ENCODE measurements at regions not wholly inside any gene's neighbourhood (a gene's known extent, or its start where the extent isn't known, plus 50 kb on each side); places are given as distances from the start of the nearest gene placed in this dataset.

- Mint-ChIP-seq H3K9me3 (peaks cover 30% of the 10 kb centered on the region), H3K27ac (no peak overlapping the region), H3K27me3 (no peaks in the 10 kb centered on the region), H3K4me1 (peaks cover 61% of the 10 kb centered on the region), H3K36me3 (ENCODE audit: low read depth) (peaks cover 55% of the 10 kb centered on the region), H3K4me3 (no peak overlapping the region)
- ChIA-PET POLR2A (interaction anchor here (0.7 to 10.1 kb wide), 9 partner anchors 9 to 267 kb away, joined by 3 to 125 read pairs (median 5); partner anchors contain the start of gene ITGA4), CTCF (interaction anchor here (1.3 to 1.9 kb wide), 2 partner anchors 15 to 116 kb away, joined by 3 to 8 read pairs; no protein-coding TSS in a partner anchor)
- no peak for DNase-seq
Observed at GRCh38 chr2:181193550-181193949, 213.1 kb downstream of the UBE2E3 start.

- H3K4me3 Mint-ChIP-seq: peak overlapping the region; percentile 24
- peaks cover 39% of the 10 kb centered on the region for H3K9me3 Mint-ChIP-seq
- H3K4me1 Mint-ChIP-seq: peaks cover 65% of the 10 kb centered on the region
- H3K27ac Mint-ChIP-seq: peak overlapping the region; percentile 89
- no peaks in the 10 kb centered on the region for H3K27me3 Mint-ChIP-seq
- H3K36me3 Mint-ChIP-seq (ENCODE audit: low read depth): peaks cover 61% of the 10 kb centered on the region
- DNase-seq: no peak
- POLR2A ChIA-PET: interaction anchor here (0.9 to 10.1 kb wide), 17 partner anchors 12 to 270 kb away, joined by 3 to 125 read pairs (median 17); partner anchors contain the start of gene ITGA4
- CTCF ChIA-PET: interaction anchor here (0.9 to 1.0 kb wide), 2 partner anchors 18 kb away, joined by 3 to 4 read pairs; no protein-coding TSS in a partner anchor
Observed at GRCh38 chr2:181196401-181196800, 216.0 kb downstream of the UBE2E3 start.

GRCh38 chr2:181197140-181197760 lies 216.8 kb downstream of the UBE2E3 start:
- Mint-ChIP-seq H3K4me3 (peak overlapping the region; percentile 18), H3K4me1 (peaks cover 71% of the 10 kb centered on the region), H3K27me3 (no peaks in the 10 kb centered on the region), H3K27ac (peak overlapping the region; percentile 89), H3K36me3 (ENCODE audit: low read depth) (peaks cover 65% of the 10 kb centered on the region), H3K9me3 (peaks cover 45% of the 10 kb centered on the region)
- peak; percentile 22 for DNase-seq
- CTCF ChIA-PET: interaction anchor here (0.6 to 0.9 kb wide), 2 partner anchors 19 to 260 kb away, joined by 3 to 4 read pairs; partner anchors contain the start of gene ITGA4
- POLR2A ChIA-PET: interaction anchor here (0.9 to 10.1 kb wide), 18 partner anchors 12 to 269 kb away, joined by 3 to 125 read pairs (median 15); partner anchors contain the start of gene ITGA4

- H3K4me1 Mint-ChIP-seq: peaks cover 68% of the 10 kb centered on the region
- POLR2A ChIA-PET: interaction anchor here (0.9 to 10.1 kb wide), 20 partner anchors 19 to 269 kb away, joined by 3 to 125 read pairs (median 12); partner anchors contain the start of gene ITGA4
- CTCF ChIA-PET: interaction anchor here (0.9 to 1.6 kb wide), 3 partner anchors 14 to 259 kb away, joined by 3 to 9 read pairs (median 4); partner anchors contain the start of gene ITGA4
- no peaks in the 10 kb centered on the region for H3K27me3 Mint-ChIP-seq
- peak overlapping the region; percentile 37 for H3K4me3 Mint-ChIP-seq
- H3K9me3 Mint-ChIP-seq: peaks cover 42% of the 10 kb centered on the region
- peaks cover 62% of the 10 kb centered on the region for H3K36me3 Mint-ChIP-seq (ENCODE audit: low read depth)
- H3K27ac Mint-ChIP-seq: peak overlapping the region; percentile 89
- no peak for DNase-seq
Observed at GRCh38 chr2:181198183-181198864, 217.9 kb downstream of the UBE2E3 start.

GRCh38 chr2:181203412-181203811 lies 223.0 kb downstream of the UBE2E3 start:
- Mint-ChIP-seq H3K36me3 (ENCODE audit: low read depth) (peaks cover 79% of the 10 kb centered on the region), H3K27ac (no peak overlapping the region), H3K9me3 (peaks cover 66% of the 10 kb centered on the region), H3K4me1 (peaks cover 36% of the 10 kb centered on the region), H3K4me3 (no peak overlapping the region), H3K27me3 (no peaks in the 10 kb centered on the region)
- POLR2A ChIA-PET: no interaction called here
- CTCF ChIA-PET: interaction anchor here (1.4 kb wide), 1 partner anchor 61 kb away, joined by 3 read pairs; no protein-coding TSS in a partner anchor
- no peak for DNase-seq

- ChIA-PET POLR2A (no interaction called here), CTCF (interaction anchor here (1.1 to 1.4 kb wide), 2 partner anchors 61 to 253 kb away, joined by 3 read pairs; partner anchors contain the start of gene ITGA4)
- Mint-ChIP-seq H3K4me3 (no peak overlapping the region), H3K4me1 (peaks cover 31% of the 10 kb centered on the region), H3K9me3 (peaks cover 69% of the 10 kb centered on the region), H3K27ac (no peak overlapping the region), H3K36me3 (ENCODE audit: low read depth) (peaks cover 79% of the 10 kb centered on the region), H3K27me3 (no peaks in the 10 kb centered on the region)
- no peak for DNase-seq
Observed at GRCh38 chr2:181203916-181204315, 223.5 kb downstream of the UBE2E3 start.

GRCh38 chr2:181218401-181218821 lies 238.0 kb downstream of the UBE2E3 start:
- H3K27ac Mint-ChIP-seq: no peak overlapping the region
- H3K9me3 Mint-ChIP-seq: peaks cover 27% of the 10 kb centered on the region
- H3K4me3 Mint-ChIP-seq: no peak overlapping the region
- no peaks in the 10 kb centered on the region for H3K27me3 Mint-ChIP-seq
- H3K4me1 Mint-ChIP-seq: peaks cover 25% of the 10 kb centered on the region
- DNase-seq: no peak
- ChIA-PET CTCF (interaction anchor here (1.3 kb wide), 1 partner anchor 12 kb away, joined by 3 read pairs; no protein-coding TSS in a partner anchor), POLR2A (interaction anchor here (1.0 kb wide), 1 partner anchor 20 kb away, joined by 3 read pairs; no protein-coding TSS in a partner anchor)
- peaks cover 46% of the 10 kb centered on the region for H3K36me3 Mint-ChIP-seq (ENCODE audit: low read depth)

GRCh38 chr2:181223234-181223633 lies 234.0 kb upstream of the ITGA4 start:
- CTCF ChIA-PET: no interaction called here
- Mint-ChIP-seq H3K4me1 (peaks cover 51% of the 10 kb centered on the region), H3K9me3 (peaks cover 36% of the 10 kb centered on the region), H3K4me3 (peak overlapping the region; percentile 62), H3K36me3 (ENCODE audit: low read depth) (peaks cover 69% of the 10 kb centered on the region), H3K27ac (peak overlapping the region; percentile 97), H3K27me3 (no peaks in the 10 kb centered on the region)
- no peak for DNase-seq
- POLR2A ChIA-PET: interaction anchor here (1.3 to 4.1 kb wide), 14 partner anchors 14 to 241 kb away, joined by 4 to 53 read pairs (median 8); partner anchors contain the start of gene ITGA4

- peak overlapping the region; percentile 62 for H3K4me3 Mint-ChIP-seq
- H3K27me3 Mint-ChIP-seq: no peaks in the 10 kb centered on the region
- no peak for DNase-seq
- H3K27ac Mint-ChIP-seq: peak overlapping the region; percentile 97
- H3K36me3 Mint-ChIP-seq (ENCODE audit: low read depth): peaks cover 65% of the 10 kb centered on the region
- peaks cover 47% of the 10 kb centered on the region for H3K4me1 Mint-ChIP-seq
- ChIA-PET POLR2A (interaction anchor here (1.0 to 4.1 kb wide), 17 partner anchors 9 to 242 kb away, joined by 3 to 53 read pairs (median 8); partner anchors contain the start of gene ITGA4), CTCF (interaction anchor here (1.0 to 1.5 kb wide), 4 partner anchors 8 to 232 kb away, joined by 3 to 4 read pairs (median 4); partner anchors contain the start of gene ITGA4)
- peaks cover 33% of the 10 kb centered on the region for H3K9me3 Mint-ChIP-seq
Observed at GRCh38 chr2:181224866-181225265, 232.3 kb upstream of the ITGA4 start.

- Mint-ChIP-seq H3K4me1 (peaks cover 48% of the 10 kb centered on the region), H3K9me3 (peaks cover 14% of the 10 kb centered on the region), H3K27me3 (no peaks in the 10 kb centered on the region), H3K4me3 (no peak overlapping the region), H3K27ac (no peak overlapping the region), H3K36me3 (ENCODE audit: low read depth) (peaks cover 61% of the 10 kb centered on the region)
- CTCF ChIA-PET: interaction anchor here (1.2 to 1.5 kb wide), 2 partner anchors 12 to 124 kb away, joined by 4 read pairs; no protein-coding TSS in a partner anchor
- POLR2A ChIA-PET: interaction anchor here (0.6 to 2.2 kb wide), 4 partner anchors 45 to 228 kb away, joined by 3 to 5 read pairs (median 4); partner anchors contain the start of gene ITGA4
- no peak for DNase-seq
Observed at GRCh38 chr2:181228661-181229060, 228.5 kb upstream of the ITGA4 start.

GRCh38 chr2:181231151-181231550 lies 226.0 kb upstream of the ITGA4 start:
- peaks cover 68% of the 10 kb centered on the region for H3K36me3 Mint-ChIP-seq (ENCODE audit: low read depth)
- DNase-seq: no peak
- POLR2A ChIA-PET: no interaction called here
- H3K9me3 Mint-ChIP-seq: peaks cover 15% of the 10 kb centered on the region
- H3K27ac Mint-ChIP-seq: no peak overlapping the region
- H3K4me3 Mint-ChIP-seq: no peak overlapping the region
- H3K4me1 Mint-ChIP-seq: peaks cover 49% of the 10 kb centered on the region
- CTCF ChIA-PET: no interaction called here
- H3K27me3 Mint-ChIP-seq: no peaks in the 10 kb centered on the region

DNA sequence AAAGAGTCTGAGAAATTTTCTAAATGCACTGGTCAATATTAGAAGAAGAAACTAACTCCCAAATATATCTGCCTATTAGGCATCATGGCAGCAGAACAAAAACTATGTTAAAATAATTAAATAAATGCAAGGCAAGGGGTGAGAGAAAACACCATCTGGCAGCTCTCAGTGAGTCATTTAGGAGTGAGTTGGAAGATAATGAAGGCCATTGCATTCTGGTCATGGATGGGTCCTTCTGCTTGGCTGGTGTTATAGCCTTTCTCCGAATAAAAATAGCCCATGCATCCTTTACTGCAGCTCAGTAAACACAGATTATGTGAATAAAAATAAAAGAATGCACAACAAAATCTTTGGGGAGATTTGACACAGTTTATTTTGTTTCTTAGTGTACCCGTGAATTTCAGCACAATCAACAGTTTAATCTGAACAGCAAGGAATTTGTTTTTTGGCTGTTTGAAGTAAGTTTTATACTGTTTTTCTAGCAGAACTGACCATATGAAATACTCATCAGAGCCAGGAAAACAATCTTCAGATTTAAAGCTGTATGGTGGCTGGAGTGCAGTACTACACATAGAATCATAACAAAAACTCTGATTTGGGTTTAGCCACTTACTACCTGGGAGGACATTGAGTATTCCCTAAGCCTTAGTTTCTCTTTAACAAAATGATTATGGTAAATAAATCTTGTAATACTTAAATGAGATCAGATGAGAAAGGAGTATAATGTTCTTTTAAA lies 225.1 kb upstream of the ITGA4 start:
- no peak overlapping the region for H3K4me3 Mint-ChIP-seq
- POLR2A ChIA-PET: no interaction called here

More for the DNA sequence above, 225.1 kb upstream of the ITGA4 start:
- Mint-ChIP-seq H3K9me3 (peaks cover 13% of the 10 kb centered on the region), H3K36me3 (ENCODE audit: low read depth) (peaks cover 66% of the 10 kb centered on the region), H3K4me1 (peaks cover 54% of the 10 kb centered on the region), H3K27ac (no peak overlapping the region), H3K27me3 (no peaks in the 10 kb centered on the region)
- no peak for DNase-seq
- CTCF ChIA-PET: interaction anchor here (0.8 kb wide), 1 partner anchor 128 kb away, joined by 3 read pairs; no protein-coding TSS in a partner anchor
